HG03342 (cell line): ENCODE measurements at regions not wholly inside any gene's neighbourhood (a gene's known extent, or its start where the extent isn't known, plus 50 kb on each side); places are given as distances from the start of the nearest gene placed in this dataset.

Source experiments
- ATAC-seq: cut with Tn5 transposase; IDR thresholded peaks from one replicate; pipeline ENCODE4 v1.9.1; 2021; ENCODE audit warnings: mild to moderate bottlenecking, moderate library complexity; ENCODE audit not compliant: unreplicated experiment

GRCh38 chr1:163013826-163014600 lies 55.1 kb upstream of the RGS4 start:
- ATAC-seq: no peak

DNA sequence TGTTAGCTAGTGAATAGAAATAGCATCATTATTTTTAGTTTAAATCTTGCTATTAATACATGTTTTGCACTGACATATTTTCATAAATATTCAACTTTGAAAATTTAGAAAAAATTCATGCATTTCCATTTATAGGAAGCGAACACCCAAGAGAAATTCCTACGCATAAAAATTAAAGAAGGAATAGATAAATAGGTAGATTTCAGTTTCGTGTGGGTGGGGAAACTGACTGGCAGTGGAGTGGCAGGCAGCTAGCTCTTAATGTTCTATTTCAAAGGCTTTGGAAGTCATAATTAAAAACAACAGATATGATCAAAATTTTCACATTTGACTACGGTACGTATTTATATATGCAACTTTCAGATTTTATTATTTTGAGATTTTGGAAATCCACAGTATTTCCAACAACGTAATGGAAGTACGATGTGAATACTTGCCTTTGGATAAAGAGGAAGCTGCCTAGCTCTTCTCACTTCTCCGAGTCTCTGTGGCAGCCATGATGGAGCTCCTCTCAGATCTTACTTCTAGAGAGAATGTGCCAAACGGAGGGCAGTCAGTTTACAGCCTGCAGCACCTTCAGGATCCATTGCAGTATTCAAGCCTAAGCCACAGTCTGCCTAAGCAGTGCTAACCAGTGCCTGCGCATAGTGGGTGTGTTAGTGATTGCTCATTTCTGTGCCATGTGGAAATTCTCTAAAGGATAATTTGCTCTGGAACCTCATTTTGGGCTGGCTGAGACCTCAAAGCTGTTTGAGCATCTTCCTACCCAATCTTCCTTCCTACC lies 62.9 kb upstream of the RGS4 start:
- ATAC-seq: no peak

- no peak for ATAC-seq
Observed at GRCh38 chr1:162997499-162998285, 71.5 kb upstream of the RGS4 start.

GRCh38 chr1:162996261-162996660 lies 72.9 kb upstream of the RGS4 start:
- no peak for ATAC-seq

GRCh38 chr1:162994921-162995320 lies 74.2 kb upstream of the RGS4 start:
- ATAC-seq: no peak

DNA sequence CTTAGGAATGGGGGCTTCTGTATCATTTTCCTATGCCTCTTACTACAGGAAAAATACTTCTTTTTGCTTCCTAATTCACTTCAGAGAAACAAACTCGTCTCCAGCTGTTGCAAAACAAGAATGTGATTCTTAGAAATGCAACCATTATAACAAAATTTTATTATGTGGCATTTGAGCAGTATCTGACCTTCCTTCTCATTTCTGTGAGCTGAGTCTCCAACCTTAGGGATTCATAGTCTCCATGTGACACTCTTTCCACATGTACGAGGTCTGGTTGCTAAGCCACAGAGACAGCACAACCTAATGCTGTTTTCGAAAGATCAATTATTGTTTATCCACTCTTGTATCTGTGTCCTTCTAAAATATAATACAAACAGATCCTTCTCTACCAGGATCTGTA lies 75.3 kb upstream of the RGS4 start:
- no peak for ATAC-seq

DNA sequence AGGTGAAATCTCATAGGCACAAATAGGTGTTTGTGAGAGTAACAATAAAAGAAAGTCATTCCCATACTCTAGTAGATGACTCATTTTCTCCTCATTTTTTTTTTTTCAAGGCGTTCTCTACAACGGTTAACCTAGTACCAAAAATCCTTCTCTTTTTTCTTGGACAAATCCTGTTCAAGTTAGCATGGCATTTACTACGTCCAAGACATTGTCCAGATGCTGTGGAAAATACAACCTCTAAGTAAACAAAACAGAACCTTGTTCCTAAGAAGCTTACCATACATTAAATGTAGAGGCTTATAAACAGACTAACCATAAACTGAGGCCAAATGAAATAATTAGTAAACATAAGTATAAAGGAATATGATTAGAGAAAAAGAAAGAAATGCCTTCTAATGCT lies 76.2 kb upstream of the RGS4 start:
- no peak for ATAC-seq

DNA sequence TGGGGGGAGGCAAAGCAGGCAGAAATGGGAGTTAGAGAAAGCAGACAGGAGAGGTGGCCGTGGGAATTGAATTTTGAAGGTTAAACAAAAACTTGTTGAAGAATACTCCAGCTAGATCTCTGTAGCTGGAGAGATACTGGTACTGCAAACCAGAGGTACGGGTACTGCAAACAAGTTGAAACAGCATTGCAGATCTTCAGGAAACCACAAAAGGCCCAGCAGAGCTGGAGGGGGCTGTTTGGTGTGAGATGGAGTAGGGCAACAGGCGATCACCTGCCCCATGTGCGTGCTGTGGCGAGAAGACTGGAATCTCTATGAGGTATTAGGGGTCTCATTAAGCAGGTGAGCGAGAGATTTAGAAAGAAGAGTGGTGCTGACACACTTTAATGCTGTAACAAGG lies 77.7 kb upstream of the RGS4 start:
- ATAC-seq: no peak

GRCh38 chr1:162990665-162991064 lies 78.5 kb upstream of the RGS4 start:
- no peak for ATAC-seq

- no peak for ATAC-seq
Observed at GRCh38 chr1:162988869-162989268, 80.3 kb upstream of the RGS4 start.

GRCh38 chr1:162987866-162988265 lies 81.3 kb upstream of the RGS4 start:
- no peak for ATAC-seq

GRCh38 chr1:162985816-162986435 lies 83.2 kb upstream of the RGS4 start:
- ATAC-seq: no peak

DNA sequence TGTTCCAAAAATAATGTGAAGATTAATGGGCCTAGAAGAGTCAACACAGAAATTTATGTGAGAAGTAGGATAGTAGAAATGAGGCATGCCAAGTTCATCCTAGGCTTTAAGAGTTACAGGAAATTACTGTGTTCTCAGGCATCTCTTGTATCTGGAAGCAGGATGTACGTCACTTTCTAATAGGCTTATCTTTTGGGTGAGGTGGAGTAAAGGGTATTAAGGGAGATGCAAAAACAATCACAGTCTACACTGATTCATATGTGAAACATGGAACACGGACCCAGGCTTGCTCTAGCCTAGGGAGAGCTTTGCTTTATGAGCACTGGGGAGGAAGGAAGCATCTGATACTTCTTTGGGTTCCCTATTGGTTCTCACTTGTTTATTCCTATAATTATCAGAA lies 84.5 kb upstream of the RGS4 start:
- ATAC-seq: no peak

DNA sequence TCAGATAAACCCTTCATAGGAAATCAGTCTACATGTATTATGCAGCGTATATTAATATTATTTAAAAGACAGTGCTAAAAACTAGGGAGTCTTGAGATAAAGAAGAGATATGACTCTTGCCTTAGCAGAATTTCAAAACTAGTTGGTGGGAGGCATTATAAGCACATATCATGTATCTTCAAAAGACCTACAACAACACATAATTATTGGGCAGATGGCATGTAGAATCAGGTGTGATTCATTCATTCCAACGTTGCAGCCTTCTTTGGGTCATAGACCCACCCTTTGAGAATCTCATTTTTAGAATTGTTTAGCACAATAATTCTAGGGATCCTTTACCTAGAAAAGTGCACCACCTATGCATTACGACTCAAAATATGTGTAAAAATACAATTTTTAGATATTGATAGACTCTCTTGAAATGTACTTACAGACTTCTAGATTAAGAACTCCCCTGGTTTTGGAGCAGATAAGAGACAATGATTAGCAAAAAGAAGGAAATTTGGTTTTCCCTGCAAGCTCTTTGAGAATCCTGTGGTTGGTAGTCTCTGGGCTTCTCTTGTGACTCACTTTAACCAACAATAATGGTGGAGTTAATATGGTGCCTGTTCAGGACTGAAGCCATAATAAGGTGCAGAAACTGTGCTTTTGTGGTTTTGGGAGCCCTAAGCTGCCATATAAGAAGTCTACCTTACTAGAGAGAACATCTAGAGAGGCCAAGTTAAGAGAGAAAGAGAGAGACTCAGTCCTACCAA lies 85.3 kb upstream of the RGS4 start:
- ATAC-seq: no peak

DNA sequence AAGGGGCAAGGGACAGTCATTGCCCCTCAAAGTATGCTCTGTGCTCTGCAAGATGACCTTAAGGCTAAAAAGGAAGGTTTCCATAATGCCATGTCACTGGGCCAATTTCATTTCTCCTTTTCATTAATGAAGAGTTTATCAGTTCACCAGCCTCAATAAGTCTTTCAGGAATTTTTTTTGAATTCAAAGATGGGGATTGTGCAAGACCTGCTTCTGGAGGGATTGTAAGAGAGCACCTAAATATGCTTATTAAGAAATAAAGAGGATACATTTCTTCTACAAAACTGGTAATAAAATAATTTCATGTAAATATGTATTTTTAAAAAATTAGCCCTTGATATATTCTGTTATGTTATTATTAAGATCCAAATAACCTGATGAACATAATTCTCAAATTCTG lies 86.8 kb upstream of the RGS4 start:
- ATAC-seq: no peak

DNA sequence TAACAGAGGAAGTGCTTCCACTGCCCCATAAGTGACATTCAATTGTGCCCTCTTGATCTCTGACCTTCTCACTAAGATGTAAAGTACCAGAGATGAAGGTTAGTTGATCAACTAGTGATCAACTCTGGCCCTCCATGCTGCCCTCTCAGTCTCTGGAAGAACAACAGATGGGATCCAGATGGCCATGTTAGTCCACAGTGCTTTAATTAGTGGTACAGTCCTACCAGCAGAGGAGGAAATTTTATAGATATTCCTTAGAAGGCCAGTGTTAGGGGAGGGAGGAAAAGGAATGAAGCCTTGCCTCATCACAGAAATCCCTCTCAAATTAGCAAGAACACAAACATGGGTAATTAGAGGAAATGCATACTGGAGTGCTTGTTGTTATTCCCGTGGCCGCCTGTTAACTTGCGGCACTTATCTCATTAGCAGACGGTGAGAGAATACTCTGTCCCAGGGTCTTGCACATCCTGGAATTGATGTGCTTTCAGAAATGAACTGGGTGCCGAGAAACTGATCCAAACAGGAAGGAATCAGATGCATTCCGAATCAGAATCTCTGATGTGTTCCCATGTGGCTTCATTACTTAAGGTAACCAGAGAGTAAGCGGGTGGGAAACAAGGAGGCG lies 91.1 kb upstream of the RGS4 start:
- no peak for ATAC-seq

GRCh38 chr1:162976628-162977027 lies 92.5 kb upstream of the RGS4 start:
- ATAC-seq: no peak

DNA sequence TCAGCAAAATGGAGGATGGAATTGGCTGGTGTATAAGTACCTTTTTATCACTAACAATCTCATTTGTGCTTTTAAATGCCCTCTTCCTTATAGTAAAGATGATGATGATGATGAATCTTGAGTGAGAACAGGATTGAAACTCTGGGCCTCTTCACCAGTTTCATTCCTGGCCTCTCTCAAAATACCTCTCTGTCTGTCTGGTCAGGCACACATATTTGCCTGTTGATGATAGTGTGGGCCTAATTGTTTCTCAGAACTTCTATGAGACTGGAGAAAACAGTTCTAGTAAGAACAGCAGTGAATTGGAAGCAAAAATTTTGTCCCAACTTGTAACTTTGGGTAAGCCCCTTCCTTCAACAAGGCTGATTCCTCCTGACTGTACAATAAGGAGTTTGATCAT lies 94.4 kb upstream of the RGS4 start:
- no peak for ATAC-seq

GRCh38 chr1:162973381-162973795 lies 95.8 kb upstream of the RGS4 start:
- ATAC-seq: no peak

DNA sequence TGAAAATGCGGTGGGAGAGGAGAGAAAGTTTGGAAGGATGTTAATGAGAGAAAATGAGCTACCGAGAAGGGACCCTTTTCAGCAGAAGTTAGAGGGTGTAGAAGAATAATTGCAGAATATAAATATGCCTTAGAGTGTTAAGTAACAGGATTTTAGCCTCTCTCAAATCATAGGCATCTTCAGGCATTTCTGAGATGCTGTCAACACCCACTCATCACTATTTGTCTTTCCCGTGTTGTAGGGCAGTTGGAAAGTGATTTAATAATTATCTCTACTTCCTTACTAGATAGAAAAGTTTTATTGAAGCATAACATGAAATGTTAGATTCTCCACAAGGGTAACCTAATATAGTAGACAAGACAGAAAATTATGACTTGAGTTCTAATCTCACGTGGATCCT lies 96.4 kb upstream of the RGS4 start:
- no peak for ATAC-seq
